ENCODE measurements at regions not wholly inside any gene's neighbourhood (a gene's known extent, or its start where the extent isn't known, plus 50 kb on each side); places are given as distances from the start of the nearest gene placed in this dataset.
"Not testable (repeated sequence)": the region's sequence is repeated elsewhere in the genome, so short reads cannot be mapped to it uniquely, and the experiment has no call there.

DNA sequence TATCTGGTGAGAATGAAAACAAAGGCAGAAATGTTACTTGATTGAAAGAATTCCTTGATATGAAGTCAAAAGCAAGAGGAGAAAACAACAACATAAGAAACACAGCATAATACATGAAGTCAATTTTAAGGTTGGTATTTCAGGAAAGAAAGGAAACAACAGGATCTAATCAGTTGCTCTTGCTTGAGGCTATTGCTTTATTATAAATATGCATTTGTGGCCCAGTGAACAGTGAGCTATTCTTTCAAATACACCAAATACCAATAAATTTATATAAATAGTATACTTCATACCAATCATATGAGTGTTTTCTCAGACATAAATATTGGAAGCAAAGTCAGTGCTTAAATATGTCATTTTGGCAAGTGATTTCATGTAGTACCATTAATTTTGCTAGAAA is 806.6 kb downstream of the NXPH1 start:
- Mint-ChIP-seq H3K27me3 (ENCODE audit: low read depth) (no peaks in the 10 kb centered on the region), H3K27ac (no peak overlapping the region), H3K36me3 (ENCODE audit: low read depth) (no peaks in the 10 kb centered on the region), H3K9me3 (peaks cover 40% of the 10 kb centered on the region), H3K4me1 (ENCODE audit: low read depth) (no peaks in the 10 kb centered on the region), H3K4me3 (no peak overlapping the region)
- no peak for DNase-seq (ENCODE audit: low spot score)

DNA sequence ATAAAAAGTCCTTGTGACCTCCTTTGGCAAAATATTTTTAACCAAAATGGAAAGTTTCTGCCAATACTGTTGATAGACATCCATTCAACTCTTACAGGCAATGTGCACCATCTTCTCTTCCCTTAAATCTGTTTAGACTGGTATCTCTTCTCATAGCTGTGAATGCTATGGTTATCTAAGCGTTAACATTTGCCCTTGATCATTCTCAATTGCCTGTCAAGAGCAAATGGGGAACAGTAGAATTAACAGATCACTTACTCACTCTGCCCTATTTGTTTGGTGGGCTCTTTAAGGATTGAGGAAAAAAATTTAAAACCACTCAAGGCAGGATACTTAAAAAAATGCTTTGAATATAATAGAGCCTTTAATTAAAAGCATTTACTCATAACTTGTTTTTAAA is 808.4 kb downstream of the NXPH1 start:
- Mint-ChIP-seq H3K9me3 (peaks cover 30% of the 10 kb centered on the region), H3K4me3 (no peak overlapping the region), H3K4me1 (ENCODE audit: low read depth) (no peaks in the 10 kb centered on the region), H3K27me3 (ENCODE audit: low read depth) (no peaks in the 10 kb centered on the region), H3K36me3 (ENCODE audit: low read depth) (no peaks in the 10 kb centered on the region), H3K27ac (no peak overlapping the region)
- DNase-seq (ENCODE audit: low spot score), result no peak

DNA sequence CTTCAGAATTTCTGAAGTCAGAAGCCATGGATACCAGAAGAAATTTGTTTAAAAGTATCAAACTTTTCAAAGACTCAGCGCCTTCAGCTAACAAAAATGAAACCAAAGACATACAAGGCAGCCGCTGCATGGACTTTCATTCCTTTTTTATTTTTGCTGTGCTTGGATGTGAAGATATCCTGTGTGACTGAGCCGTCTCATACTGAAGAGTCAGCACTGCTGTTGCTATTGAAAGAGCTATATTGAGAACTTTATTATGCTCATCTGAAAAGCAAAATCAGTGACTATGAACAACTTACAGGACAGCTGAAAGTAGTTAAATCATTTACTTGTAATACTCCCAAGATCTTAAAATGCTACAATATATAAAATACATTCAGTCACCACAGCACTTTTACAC is 809.2 kb downstream of the NXPH1 start:
- DNase-seq (ENCODE audit: low spot score), result no peak
- no peak overlapping the region for H3K4me3 Mint-ChIP-seq
- no peaks in the 10 kb centered on the region for H3K4me1 Mint-ChIP-seq (ENCODE audit: low read depth)
- H3K27ac Mint-ChIP-seq, result no peak overlapping the region
- peaks cover 27% of the 10 kb centered on the region for H3K9me3 Mint-ChIP-seq
- no peaks in the 10 kb centered on the region for H3K36me3 Mint-ChIP-seq (ENCODE audit: low read depth)
- H3K27me3 Mint-ChIP-seq (ENCODE audit: low read depth), result no peaks in the 10 kb centered on the region

- H3K4me3 Mint-ChIP-seq, result no peak overlapping the region
- peaks cover 52% of the 10 kb centered on the region for H3K9me3 Mint-ChIP-seq
- no peak overlapping the region for H3K27ac Mint-ChIP-seq
- DNase-seq (ENCODE audit: low spot score), result no peak
- H3K4me1 Mint-ChIP-seq (ENCODE audit: low read depth), result no peaks in the 10 kb centered on the region
- H3K36me3 Mint-ChIP-seq (ENCODE audit: low read depth), result no peaks in the 10 kb centered on the region
- H3K27me3 Mint-ChIP-seq (ENCODE audit: low read depth), result no peaks in the 10 kb centered on the region
Observed at GRCh38 chr7:9250876-9251275, 817.5 kb downstream of the NXPH1 start.

DNA sequence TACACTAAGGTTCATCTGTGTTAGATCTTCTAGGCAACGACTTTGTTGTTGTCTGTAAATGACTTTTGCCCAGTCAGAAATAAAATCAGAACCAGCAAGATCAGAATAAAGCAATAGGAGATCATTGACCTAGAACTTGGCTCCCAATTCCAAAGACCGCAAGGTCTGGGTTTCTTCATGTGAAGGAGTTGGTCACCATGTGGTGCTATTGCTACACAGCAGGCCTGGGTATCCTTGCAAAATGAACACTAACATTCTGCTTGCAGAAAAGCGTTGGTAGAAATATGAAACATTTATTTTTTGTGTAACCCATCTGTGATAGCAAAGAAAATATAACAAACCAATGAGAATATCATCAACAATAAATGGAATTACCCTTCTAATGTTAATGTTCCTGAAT is 831.0 kb downstream of the NXPH1 start:
- Mint-ChIP-seq H3K4me1 (ENCODE audit: low read depth) (no peaks in the 10 kb centered on the region), H3K36me3 (ENCODE audit: low read depth) (no peaks in the 10 kb centered on the region), H3K9me3 (peaks cover 42% of the 10 kb centered on the region), H3K27ac (no peak overlapping the region), H3K27me3 (ENCODE audit: low read depth) (no peaks in the 10 kb centered on the region), H3K4me3 (no peak overlapping the region)
- no peak for DNase-seq (ENCODE audit: low spot score)

DNA sequence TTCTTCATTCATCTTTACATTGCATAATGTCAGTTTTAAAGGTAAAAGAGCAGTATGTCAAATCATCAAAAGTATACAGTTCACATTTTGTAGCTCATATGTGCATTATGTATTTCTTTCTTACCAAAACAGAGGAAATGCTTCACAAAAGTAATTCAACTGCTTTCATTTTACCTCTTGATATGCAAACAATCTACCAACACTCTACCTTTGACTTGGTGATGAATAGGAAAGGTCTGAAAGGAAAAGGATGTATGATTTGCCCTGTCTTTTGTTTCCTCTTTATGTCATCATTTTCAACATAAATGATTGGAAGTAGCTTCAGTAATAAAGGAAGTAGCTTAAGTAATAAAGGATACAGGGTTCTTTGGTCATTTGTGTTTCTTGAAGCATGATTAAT is 846.7 kb downstream of the NXPH1 start:
- Mint-ChIP-seq H3K36me3 (ENCODE audit: low read depth) (no peaks in the 10 kb centered on the region), H3K9me3 (peaks cover 27% of the 10 kb centered on the region)

GRCh38 chr7:9283246-9283645 is 849.8 kb downstream of the NXPH1 start:
- H3K27ac Mint-ChIP-seq, result no peak overlapping the region
- H3K4me1 Mint-ChIP-seq (ENCODE audit: low read depth), result no peaks in the 10 kb centered on the region
- H3K9me3 Mint-ChIP-seq, result peaks cover 24% of the 10 kb centered on the region
- no peaks in the 10 kb centered on the region for H3K36me3 Mint-ChIP-seq (ENCODE audit: low read depth)
- DNase-seq (ENCODE audit: low spot score), result no peak
- no peaks in the 10 kb centered on the region for H3K27me3 Mint-ChIP-seq (ENCODE audit: low read depth)
- no peak overlapping the region for H3K4me3 Mint-ChIP-seq

More for the DNA sequence above, 846.7 kb downstream of the NXPH1 start:
- Mint-ChIP-seq H3K27me3 (ENCODE audit: low read depth) (no peaks in the 10 kb centered on the region), H3K4me1 (ENCODE audit: low read depth) (no peaks in the 10 kb centered on the region), H3K4me3 (no peak overlapping the region), H3K27ac (no peak overlapping the region)
- no peak for DNase-seq (ENCODE audit: low spot score)

DNA sequence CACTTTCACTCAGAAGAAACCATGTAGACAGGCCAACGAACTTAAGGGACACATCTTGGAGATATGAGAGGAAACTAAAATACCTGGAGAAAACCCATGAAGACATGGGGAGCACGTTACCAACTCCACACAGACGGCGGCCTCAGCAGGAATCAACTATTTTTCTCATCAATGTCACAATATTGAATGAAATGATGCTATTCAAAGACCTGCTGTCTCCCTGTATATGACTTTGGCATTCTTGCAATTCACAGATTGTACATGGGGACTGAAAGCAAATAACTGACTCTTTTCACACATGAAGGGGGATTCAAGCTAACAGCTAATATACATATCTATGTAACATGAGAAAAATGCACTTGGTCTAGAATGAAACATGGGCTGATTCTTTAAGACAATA is 869.0 kb downstream of the NXPH1 start:
- H3K36me3 Mint-ChIP-seq (ENCODE audit: low read depth), result no peaks in the 10 kb centered on the region
- no peaks in the 10 kb centered on the region for H3K27me3 Mint-ChIP-seq (ENCODE audit: low read depth)
- no peak for DNase-seq (ENCODE audit: low spot score)
- no peaks in the 10 kb centered on the region for H3K4me1 Mint-ChIP-seq (ENCODE audit: low read depth)
- H3K9me3 Mint-ChIP-seq, result peaks cover 11% of the 10 kb centered on the region
- H3K4me3 Mint-ChIP-seq, result no peak overlapping the region
- no peak overlapping the region for H3K27ac Mint-ChIP-seq

DNA sequence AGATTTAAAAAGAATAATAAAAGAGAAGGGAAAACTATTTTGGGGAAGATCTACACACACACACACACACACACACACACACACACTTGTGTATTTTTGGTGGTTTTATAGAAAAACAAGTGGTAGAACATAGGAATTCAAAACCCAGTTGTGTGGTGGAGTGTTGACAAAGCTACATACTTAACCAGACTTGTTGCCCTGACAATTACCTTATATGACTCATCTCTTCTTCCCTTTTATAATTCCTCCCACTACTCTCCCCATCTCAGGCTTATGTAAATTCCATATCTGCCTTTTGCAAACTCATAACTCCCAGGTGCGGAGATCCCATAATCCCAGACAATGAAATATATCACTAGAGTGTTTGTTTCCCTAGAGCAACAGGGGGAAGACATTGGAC is 873.7 kb downstream of the NXPH1 start:
- H3K9me3 Mint-ChIP-seq, result peaks cover 16% of the 10 kb centered on the region
- DNase-seq (ENCODE audit: low spot score), result no peak
- no peak overlapping the region for H3K27ac Mint-ChIP-seq
- H3K4me1 Mint-ChIP-seq (ENCODE audit: low read depth), result no peaks in the 10 kb centered on the region
- H3K36me3 Mint-ChIP-seq (ENCODE audit: low read depth), result no peaks in the 10 kb centered on the region
- no peaks in the 10 kb centered on the region for H3K27me3 Mint-ChIP-seq (ENCODE audit: low read depth)
- H3K4me3 Mint-ChIP-seq, result no peak overlapping the region

- Mint-ChIP-seq H3K27ac (no peak overlapping the region), H3K9me3 (peaks cover 32% of the 10 kb centered on the region), H3K4me1 (ENCODE audit: low read depth) (no peaks in the 10 kb centered on the region), H3K27me3 (ENCODE audit: low read depth) (no peaks in the 10 kb centered on the region), H3K4me3 (no peak overlapping the region), H3K36me3 (ENCODE audit: low read depth) (no peaks in the 10 kb centered on the region)
- DNase-seq (ENCODE audit: low spot score), result no peak
Observed at GRCh38 chr7:9324513-9324912, 891.1 kb downstream of the NXPH1 start.

DNA sequence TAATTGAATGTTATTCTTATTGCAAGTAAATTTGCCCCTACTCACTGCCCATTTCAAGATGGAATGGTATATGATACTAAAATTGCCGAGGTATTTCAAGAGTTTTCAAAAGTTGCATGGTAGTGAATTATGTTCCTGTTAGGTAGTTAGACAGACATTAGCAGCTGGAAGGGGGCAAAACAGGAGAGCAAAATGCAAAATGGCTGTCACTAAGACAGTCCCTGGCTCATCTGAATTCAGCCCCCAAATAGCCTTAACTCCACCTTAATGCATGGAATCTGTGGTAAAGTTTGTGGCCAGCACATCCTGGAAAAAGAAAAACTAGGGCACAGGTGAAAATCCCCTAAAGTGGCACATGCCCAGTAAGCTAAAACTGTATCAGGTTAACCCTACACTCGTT is 894.9 kb downstream of the NXPH1 start:
- Mint-ChIP-seq H3K9me3 (peaks cover 20% of the 10 kb centered on the region), H3K4me3 (no peak overlapping the region), H3K4me1 (ENCODE audit: low read depth) (no peaks in the 10 kb centered on the region), H3K27ac (no peak overlapping the region), H3K27me3 (ENCODE audit: low read depth) (no peaks in the 10 kb centered on the region), H3K36me3 (ENCODE audit: low read depth) (no peaks in the 10 kb centered on the region)
- DNase-seq (ENCODE audit: low spot score), result no peak

GRCh38 chr7:9349625-9350024 is 916.2 kb downstream of the NXPH1 start:
- no peaks in the 10 kb centered on the region for H3K27me3 Mint-ChIP-seq (ENCODE audit: low read depth)
- H3K4me3 Mint-ChIP-seq, result no peak overlapping the region
- H3K4me1 Mint-ChIP-seq (ENCODE audit: low read depth), result no peaks in the 10 kb centered on the region

DNA sequence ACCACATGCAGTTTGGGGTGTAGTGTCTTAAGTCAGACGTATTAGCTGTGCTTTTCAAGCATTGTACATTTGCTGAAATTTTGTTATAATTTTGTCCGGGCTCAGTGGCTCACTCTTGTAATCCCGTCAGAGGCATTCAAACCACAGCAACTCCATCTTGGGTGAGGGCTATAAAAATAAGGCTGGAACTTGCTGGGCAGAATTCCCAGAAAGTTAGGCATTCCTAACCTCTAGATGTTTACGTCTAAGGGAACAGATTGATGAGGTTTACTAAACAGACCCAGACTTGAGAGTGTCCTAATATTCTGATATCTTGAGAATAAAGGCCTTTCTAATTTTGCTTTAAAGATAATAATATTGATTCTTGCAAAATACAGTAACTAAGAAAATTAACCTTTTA is 957.8 kb downstream of the NXPH1 start:
- Mint-ChIP-seq H3K36me3 (ENCODE audit: low read depth) (no peaks in the 10 kb centered on the region), H3K27me3 (ENCODE audit: low read depth) (no peaks in the 10 kb centered on the region), H3K27ac (no peak overlapping the region), H3K9me3 (peaks cover 40% of the 10 kb centered on the region), H3K4me3 (no peak overlapping the region), H3K4me1 (ENCODE audit: low read depth) (no peaks in the 10 kb centered on the region)
- no peak for DNase-seq (ENCODE audit: low spot score)

More at GRCh38 chr7:9349625-9350024, 916.2 kb downstream of the NXPH1 start:
- peaks cover 29% of the 10 kb centered on the region for H3K9me3 Mint-ChIP-seq
- H3K27ac Mint-ChIP-seq, result no peak overlapping the region
- no peaks in the 10 kb centered on the region for H3K36me3 Mint-ChIP-seq (ENCODE audit: low read depth)
- DNase-seq (ENCODE audit: low spot score), result no peak

- Mint-ChIP-seq H3K9me3 (peaks cover 37% of the 10 kb centered on the region), H3K27ac (no peak overlapping the region), H3K27me3 (ENCODE audit: low read depth) (no peaks in the 10 kb centered on the region), H3K36me3 (ENCODE audit: low read depth) (no peaks in the 10 kb centered on the region), H3K4me3 (no peak overlapping the region), H3K4me1 (ENCODE audit: low read depth) (no peaks in the 10 kb centered on the region)
- no peak for DNase-seq (ENCODE audit: low spot score)
Observed at GRCh38 chr7:9391984-9392383, 958.6 kb downstream of the NXPH1 start.

DNA sequence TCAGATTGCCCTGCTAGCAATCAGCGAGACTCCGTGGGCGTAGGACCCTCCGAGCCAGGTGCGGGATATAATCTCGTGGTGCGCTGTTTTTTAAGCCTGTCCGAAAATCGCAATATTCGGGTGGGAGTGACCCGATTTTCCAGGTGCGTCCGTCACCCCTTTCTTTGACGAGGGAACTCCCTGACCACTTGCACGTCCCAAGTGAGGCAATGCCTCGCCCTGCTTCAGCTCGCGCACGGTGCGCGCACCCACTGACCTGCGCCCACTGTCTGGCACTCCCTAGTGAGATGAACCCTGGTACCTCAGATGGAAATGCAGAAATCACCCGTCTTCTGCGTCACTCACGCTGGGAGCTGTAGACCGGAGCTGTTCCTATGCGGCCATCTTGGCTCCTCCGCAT is 971.0 kb downstream of the NXPH1 start:
- not testable (repeated sequence) for H3K4me1 Mint-ChIP-seq (ENCODE audit: low read depth); H3K27me3 Mint-ChIP-seq (ENCODE audit: low read depth); H3K9me3 Mint-ChIP-seq; H3K36me3 Mint-ChIP-seq (ENCODE audit: low read depth); DNase-seq (ENCODE audit: low spot score); H3K4me3 Mint-ChIP-seq; H3K27ac Mint-ChIP-seq

Data from T-helper 2 cell treated with Interferon-gamma antibody and Interleukin-4, amounts not matched to agents 5 μg/mL and 100 μg/mL, for 36 hours (primary cell).